HL-60 (cell line): ENCODE measurements at regions not wholly inside any gene's neighbourhood (a gene's known extent, or its start where the extent isn't known, plus 50 kb on each side); places are given as distances from the start of the nearest gene placed in this dataset.

Experiments used
- CTCF ChIP-seq: IDR thresholded peaks from one replicate; pipeline ENCODE4 v1.5.1; 2011; ENCODE audit warnings: low read length, control low read depth, inconsistent platforms; ENCODE audit not compliant: insufficient read depth
- GABPA ChIP-seq: IDR thresholded peaks from 2 replicates; pipeline ENCODE4 v1.6.1; 2012; ENCODE audit warnings: low read depth
- POLR2AphosphoS5 ChIP-seq: IDR thresholded peaks from 2 replicates; pipeline ENCODE4 v1.6.1; 2012; ENCODE audit warnings: low read depth
- REST ChIP-seq: IDR thresholded peaks from 2 replicates; pipeline ENCODE4 v1.6.1; 2012; ENCODE audit warnings: low read depth; ENCODE audit not compliant: insufficient replicate concordance
- SPI1 ChIP-seq: IDR thresholded peaks from 2 replicates; pipeline ENCODE4 v1.6.1; 2012; ENCODE audit warnings: low read depth, mild to moderate bottlenecking, borderline replicate concordance

DNA sequence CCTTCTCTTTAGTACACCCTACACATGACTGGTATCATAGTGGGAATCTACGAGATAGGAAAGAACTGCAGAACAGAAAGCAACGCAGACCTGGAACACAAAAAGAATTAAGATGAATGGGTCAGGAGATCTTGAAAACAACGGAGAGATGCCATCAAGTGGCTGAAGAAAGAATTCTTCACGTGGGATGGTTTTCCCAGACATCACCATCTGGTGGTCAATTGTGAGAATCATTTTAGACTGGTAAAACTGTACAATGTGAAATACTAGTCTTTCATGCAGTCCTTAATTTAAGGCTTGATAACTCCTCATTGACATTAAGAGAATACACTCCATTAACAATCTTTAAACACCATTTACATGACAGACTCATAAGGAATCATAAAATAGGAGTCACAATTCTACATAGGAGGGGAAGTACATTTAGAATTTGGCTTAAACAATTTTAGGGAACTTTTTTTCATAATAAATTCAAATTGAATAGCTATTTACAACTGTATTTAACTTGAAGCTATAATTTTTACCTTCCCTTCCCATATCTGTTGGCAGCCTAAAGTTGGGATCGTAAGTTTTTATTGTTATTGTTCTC lies 128.4 kb upstream of the TRPM3 start:
- no peak for TF ChIP-seq GABPA
- peak; percentile 50 for TF ChIP-seq CTCF
- TF ChIP-seq SPI1: no peak
- no peak for TF ChIP-seq POLR2AphosphoS5
- TF ChIP-seq REST: no peak
